ENCODE measurements at regions not wholly inside any gene's neighbourhood (a gene's known extent, or its start where the extent isn't known, plus 50 kb on each side); places are given as distances from the start of the nearest gene placed in this dataset.

- CTCF ChIA-PET, result interaction anchor here (1.9 kb wide), 1 partner anchor 62 kb away, joined by 5 read pairs; no protein-coding TSS in a partner anchor
- Mint-ChIP-seq H3K4me1 (no peaks in the 10 kb centered on the region), H3K36me3 (0 out of 2 replicates have a peak, but pooled peaks cover 4% of the 10 kb centered on the region), H3K27me3 (ENCODE audit: low read depth) (no peaks in the 10 kb centered on the region), H3K9me3 (peaks cover 23% of the 10 kb centered on the region), H3K4me3 (no peak overlapping the region), H3K27ac (no peak overlapping the region)
- ATAC-seq, result no peak
- POLR2A ChIA-PET, result no interaction called here
- no peak for DNase-seq (ENCODE audit: low spot score)
- TF ChIP-seq MAX (CRISPR knock-in tag; IDR thresholded peaks at IDR 0.05) (no peak), SMAD4 (CRISPR knock-in tag; IDR thresholded peaks at IDR 0.05) (no peak), GRHL2 (CRISPR knock-in tag; IDR thresholded peaks at IDR 0.05; ENCODE audit: insufficient replicate concordance, severe bottlenecking) (no peak), TCF7 (CRISPR knock-in tag; IDR thresholded peaks at IDR 0.05; ENCODE audit: low read depth) (no peak), AFF4 (CRISPR knock-in tag; IDR thresholded peaks at IDR 0.05; ENCODE audit: borderline replicate concordance) (no peak), ETV6 (CRISPR knock-in tag; IDR thresholded peaks at IDR 0.05) (no peak), ZNF263 (CRISPR knock-in tag; IDR thresholded peaks at IDR 0.05; ENCODE audit: low read depth) (no peak), FOXJ3 (CRISPR knock-in tag; IDR thresholded peaks at IDR 0.05; ENCODE audit: borderline replicate concordance) (no peak), ESRRA (CRISPR knock-in tag; IDR thresholded peaks at IDR 0.05; ENCODE audit: borderline replicate concordance) (no peak), ATF2 (CRISPR knock-in tag; IDR thresholded peaks at IDR 0.05; ENCODE audit: borderline replicate concordance, low read depth) (no peak), RORB (CRISPR knock-in tag; IDR thresholded peaks at IDR 0.05) (no peak), CREM (CRISPR knock-in tag; IDR thresholded peaks at IDR 0.05) (no peak), ZNF425 (CRISPR knock-in tag; conservative IDR thresholded peaks at IDR 0.05) (no peak), MXD4 (CRISPR knock-in tag; IDR thresholded peaks at IDR 0.05; ENCODE audit: borderline replicate concordance) (no peak), ZBTB43 (CRISPR knock-in tag; IDR thresholded peaks at IDR 0.05) (no peak)
- TF ChIP-seq, protein P1, sequence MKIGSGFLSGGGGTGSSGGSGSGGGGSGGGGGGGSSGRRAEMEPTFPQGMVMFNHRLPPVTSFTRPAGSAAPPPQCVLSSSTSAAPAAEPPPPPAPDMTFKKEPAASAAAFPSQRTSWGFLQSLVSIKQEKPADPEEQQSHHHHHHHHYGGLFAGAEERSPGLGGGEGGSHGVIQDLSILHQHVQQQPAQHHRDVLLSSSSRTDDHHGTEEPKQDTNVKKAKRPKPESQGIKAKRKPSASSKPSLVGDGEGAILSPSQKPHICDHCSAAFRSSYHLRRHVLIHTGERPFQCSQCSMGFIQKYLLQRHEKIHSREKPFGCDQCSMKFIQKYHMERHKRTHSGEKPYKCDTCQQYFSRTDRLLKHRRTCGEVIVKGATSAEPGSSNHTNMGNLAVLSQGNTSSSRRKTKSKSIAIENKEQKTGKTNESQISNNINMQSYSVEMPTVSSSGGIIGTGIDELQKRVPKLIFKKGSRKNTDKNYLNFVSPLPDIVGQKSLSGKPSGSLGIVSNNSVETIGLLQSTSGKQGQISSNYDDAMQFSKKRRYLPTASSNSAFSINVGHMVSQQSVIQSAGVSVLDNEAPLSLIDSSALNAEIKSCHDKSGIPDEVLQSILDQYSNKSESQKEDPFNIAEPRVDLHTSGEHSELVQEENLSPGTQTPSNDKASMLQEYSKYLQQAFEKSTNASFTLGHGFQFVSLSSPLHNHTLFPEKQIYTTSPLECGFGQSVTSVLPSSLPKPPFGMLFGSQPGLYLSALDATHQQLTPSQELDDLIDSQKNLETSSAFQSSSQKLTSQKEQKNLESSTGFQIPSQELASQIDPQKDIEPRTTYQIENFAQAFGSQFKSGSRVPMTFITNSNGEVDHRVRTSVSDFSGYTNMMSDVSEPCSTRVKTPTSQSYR (CRISPR knock-in tag; IDR thresholded peaks at IDR 0.05), result no peak
- TF ChIP-seq, protein P2, sequence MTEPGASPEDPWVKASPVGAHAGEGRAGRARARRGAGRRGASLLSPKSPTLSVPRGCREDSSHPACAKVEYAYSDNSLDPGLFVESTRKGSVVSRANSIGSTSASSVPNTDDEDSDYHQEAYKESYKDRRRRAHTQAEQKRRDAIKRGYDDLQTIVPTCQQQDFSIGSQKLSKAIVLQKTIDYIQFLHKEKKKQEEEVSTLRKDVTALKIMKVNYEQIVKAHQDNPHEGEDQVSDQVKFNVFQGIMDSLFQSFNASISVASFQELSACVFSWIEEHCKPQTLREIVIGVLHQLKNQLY (CRISPR knock-in tag; IDR thresholded peaks at IDR 0.05), result no peak
- TF ChIP-seq, protein P3, sequence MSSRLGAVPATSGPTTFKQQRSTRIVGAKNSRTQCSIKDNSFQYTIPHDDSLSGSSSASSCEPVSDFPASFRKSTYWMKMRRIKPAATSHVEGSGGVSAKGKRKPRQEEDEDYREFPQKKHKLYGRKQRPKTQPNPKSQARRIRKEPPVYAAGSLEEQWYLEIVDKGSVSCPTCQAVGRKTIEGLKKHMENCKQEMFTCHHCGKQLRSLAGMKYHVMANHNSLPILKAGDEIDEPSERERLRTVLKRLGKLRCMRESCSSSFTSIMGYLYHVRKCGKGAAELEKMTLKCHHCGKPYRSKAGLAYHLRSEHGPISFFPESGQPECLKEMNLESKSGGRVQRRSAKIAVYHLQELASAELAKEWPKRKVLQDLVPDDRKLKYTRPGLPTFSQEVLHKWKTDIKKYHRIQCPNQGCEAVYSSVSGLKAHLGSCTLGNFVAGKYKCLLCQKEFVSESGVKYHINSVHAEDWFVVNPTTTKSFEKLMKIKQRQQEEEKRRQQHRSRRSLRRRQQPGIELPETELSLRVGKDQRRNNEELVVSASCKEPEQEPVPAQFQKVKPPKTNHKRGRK (CRISPR knock-in tag; IDR thresholded peaks at IDR 0.05; ENCODE audit: borderline replicate concordance), result no peak
- TF ChIP-seq, protein P4, sequence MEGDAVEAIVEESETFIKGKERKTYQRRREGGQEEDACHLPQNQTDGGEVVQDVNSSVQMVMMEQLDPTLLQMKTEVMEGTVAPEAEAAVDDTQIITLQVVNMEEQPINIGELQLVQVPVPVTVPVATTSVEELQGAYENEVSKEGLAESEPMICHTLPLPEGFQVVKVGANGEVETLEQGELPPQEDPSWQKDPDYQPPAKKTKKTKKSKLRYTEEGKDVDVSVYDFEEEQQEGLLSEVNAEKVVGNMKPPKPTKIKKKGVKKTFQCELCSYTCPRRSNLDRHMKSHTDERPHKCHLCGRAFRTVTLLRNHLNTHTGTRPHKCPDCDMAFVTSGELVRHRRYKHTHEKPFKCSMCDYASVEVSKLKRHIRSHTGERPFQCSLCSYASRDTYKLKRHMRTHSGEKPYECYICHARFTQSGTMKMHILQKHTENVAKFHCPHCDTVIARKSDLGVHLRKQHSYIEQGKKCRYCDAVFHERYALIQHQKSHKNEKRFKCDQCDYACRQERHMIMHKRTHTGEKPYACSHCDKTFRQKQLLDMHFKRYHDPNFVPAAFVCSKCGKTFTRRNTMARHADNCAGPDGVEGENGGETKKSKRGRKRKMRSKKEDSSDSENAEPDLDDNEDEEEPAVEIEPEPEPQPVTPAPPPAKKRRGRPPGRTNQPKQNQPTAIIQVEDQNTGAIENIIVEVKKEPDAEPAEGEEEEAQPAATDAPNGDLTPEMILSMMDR (IDR thresholded peaks at IDR 0.05), result no peak
Observed at GRCh38 chr16:50868577-50868976, 126.7 kb downstream of the CYLD start.

Data from WTC11 (cell line).